MM.1S (cell line): ENCODE measurements at regions not wholly inside any gene's neighbourhood (a gene's known extent, or its start where the extent isn't known, plus 50 kb on each side); places are given as distances from the start of the nearest gene placed in this dataset.

Experiments
- EZH2 ChIP-seq: fragments of 300-600 bp; sonication (generic); optimal IDR thresholded peaks from 2 replicates; pipeline ENCODE3; 2017; ENCODE audit warnings: low read depth, mild to moderate bottlenecking, antibody characterized with exemption, low read length, mixed read lengths
- TF ChIP-seq, protein P1 (sequence below): fragments of 300-600 bp; sonication (generic); IDR thresholded peaks from 2 replicates; pipeline ENCODE4 v1.5.1; 2016; ENCODE audit warnings: antibody characterized with exemption, low read length, mixed read lengths

DNA sequence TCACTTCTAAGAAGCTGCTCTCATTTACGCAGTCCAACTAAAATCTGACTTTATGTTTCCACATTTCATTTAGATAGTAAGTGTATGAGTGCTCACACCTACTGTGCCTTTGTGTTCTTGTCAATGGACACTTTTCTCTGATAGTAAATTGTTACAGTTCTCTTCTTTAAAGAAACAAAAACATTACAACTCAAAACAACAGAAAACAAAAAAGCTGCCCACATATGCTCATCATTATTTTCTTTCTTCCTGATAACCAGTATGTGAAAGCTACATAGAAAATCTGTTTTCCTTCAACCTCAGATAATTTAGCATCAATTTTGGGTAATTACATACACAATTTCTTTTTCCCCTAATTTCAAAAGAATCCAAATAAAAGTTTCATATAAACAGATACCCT, 1247.8 kb upstream of the NXPH2 start:
- TF ChIP-seq, protein P1, sequence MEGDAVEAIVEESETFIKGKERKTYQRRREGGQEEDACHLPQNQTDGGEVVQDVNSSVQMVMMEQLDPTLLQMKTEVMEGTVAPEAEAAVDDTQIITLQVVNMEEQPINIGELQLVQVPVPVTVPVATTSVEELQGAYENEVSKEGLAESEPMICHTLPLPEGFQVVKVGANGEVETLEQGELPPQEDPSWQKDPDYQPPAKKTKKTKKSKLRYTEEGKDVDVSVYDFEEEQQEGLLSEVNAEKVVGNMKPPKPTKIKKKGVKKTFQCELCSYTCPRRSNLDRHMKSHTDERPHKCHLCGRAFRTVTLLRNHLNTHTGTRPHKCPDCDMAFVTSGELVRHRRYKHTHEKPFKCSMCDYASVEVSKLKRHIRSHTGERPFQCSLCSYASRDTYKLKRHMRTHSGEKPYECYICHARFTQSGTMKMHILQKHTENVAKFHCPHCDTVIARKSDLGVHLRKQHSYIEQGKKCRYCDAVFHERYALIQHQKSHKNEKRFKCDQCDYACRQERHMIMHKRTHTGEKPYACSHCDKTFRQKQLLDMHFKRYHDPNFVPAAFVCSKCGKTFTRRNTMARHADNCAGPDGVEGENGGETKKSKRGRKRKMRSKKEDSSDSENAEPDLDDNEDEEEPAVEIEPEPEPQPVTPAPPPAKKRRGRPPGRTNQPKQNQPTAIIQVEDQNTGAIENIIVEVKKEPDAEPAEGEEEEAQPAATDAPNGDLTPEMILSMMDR: no peak
- no peak for TF ChIP-seq EZH2
